Transverse colon (tissue), 3 donors: ENCODE measurements at regions not wholly inside any gene's neighbourhood (a gene's known extent, or its start where the extent isn't known, plus 50 kb on each side); places are given as distances from the start of the nearest gene placed in this dataset.

ENCODE experiments used
- EP300 ChIP-seq: sonication (generic); formaldehyde crosslinking; IDR thresholded peaks from one replicate; pipeline ENCODE4 v1.6.1; 2017; ENCODE audit warnings: antibody characterized with exemption, low read depth
- POLR2A ChIP-seq: fragments of 450-650 bp; IDR thresholded peaks from one replicate; pipeline ENCODE4 v1.6.1; 2016; ENCODE audit warnings: antibody characterized with exemption, mild to moderate bottlenecking, moderate library complexity
- TF ChIP-seq, protein P1 (sequence below), 5 experiments: fragments of 200-600 bp in 3 of 5; fragments of 450-650 bp in 2 of 5; sonication (generic) in 3 of 5; IDR thresholded peaks; 1 replicate in 2 of 5; 2 replicates in 3 of 5; pipeline ENCODE4 v1.5.1; 2016 to 2017; ENCODE audit warnings: antibody characterized with exemption in 5 of 5, inconsistent platforms in 3 of 5, mild to moderate bottlenecking in 2 of 5, moderate library complexity in 1 of 5

DNA sequence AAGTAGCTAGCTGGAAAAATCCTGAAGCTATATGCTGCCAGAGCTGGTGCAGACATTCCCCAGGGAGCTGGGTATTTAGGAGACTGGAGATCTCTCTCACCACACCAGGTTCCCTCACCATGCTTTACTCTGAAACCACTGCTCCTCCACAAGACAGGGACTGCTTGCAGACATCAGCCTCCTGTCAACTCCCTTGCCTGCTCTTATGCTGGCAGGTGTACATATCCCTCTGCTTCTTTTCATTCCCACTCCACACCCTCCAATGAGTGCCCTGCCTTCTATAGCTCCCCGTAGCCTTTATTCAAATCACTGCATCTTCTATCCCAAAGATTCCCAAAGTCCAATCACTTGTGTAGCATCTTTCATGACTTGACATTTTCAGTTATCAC, 380.7 kb downstream of the NFIB start:
- TF ChIP-seq, protein P1, sequence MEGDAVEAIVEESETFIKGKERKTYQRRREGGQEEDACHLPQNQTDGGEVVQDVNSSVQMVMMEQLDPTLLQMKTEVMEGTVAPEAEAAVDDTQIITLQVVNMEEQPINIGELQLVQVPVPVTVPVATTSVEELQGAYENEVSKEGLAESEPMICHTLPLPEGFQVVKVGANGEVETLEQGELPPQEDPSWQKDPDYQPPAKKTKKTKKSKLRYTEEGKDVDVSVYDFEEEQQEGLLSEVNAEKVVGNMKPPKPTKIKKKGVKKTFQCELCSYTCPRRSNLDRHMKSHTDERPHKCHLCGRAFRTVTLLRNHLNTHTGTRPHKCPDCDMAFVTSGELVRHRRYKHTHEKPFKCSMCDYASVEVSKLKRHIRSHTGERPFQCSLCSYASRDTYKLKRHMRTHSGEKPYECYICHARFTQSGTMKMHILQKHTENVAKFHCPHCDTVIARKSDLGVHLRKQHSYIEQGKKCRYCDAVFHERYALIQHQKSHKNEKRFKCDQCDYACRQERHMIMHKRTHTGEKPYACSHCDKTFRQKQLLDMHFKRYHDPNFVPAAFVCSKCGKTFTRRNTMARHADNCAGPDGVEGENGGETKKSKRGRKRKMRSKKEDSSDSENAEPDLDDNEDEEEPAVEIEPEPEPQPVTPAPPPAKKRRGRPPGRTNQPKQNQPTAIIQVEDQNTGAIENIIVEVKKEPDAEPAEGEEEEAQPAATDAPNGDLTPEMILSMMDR (IDR thresholded peaks at IDR 0.05): no peak
- TF ChIP-seq POLR2A (no peak), EP300 (no peak)
